Coronary artery (tissue), 2 donors: ENCODE measurements at regions not wholly inside any gene's neighbourhood (a gene's known extent, or its start where the extent isn't known, plus 50 kb on each side); places are given as distances from the start of the nearest gene placed in this dataset.
"Not testable (repeated sequence)": the region's sequence is repeated elsewhere in the genome, so short reads cannot be mapped to it uniquely, and the experiment has no call there.

ENCODE experiments used
- DNase-seq: peaks from one replicate; pipeline ENCODE4 v3.0.0-alpha.2; 2017; ENCODE audit warnings: low spot score
- H3K27ac ChIP-seq, 2 donors: fragments of 200-600 bp; sonication (generic); one replicate each; pipeline ENCODE4 v1.5.1; 2016 to 2019
- H3K4me3 ChIP-seq: fragments of 200-600 bp; sonication (generic); 2 replicates; pipeline ENCODE4 v1.5.1; 2016; ENCODE audit warnings: mild to moderate bottlenecking, moderate library complexity
- TF ChIP-seq, protein P1 (sequence below): fragments of 200-600 bp; sonication (generic); IDR thresholded peaks from one replicate; pipeline ENCODE4 v1.5.1; 2019; ENCODE audit warnings: antibody characterized with exemption

- TF ChIP-seq, protein P1, sequence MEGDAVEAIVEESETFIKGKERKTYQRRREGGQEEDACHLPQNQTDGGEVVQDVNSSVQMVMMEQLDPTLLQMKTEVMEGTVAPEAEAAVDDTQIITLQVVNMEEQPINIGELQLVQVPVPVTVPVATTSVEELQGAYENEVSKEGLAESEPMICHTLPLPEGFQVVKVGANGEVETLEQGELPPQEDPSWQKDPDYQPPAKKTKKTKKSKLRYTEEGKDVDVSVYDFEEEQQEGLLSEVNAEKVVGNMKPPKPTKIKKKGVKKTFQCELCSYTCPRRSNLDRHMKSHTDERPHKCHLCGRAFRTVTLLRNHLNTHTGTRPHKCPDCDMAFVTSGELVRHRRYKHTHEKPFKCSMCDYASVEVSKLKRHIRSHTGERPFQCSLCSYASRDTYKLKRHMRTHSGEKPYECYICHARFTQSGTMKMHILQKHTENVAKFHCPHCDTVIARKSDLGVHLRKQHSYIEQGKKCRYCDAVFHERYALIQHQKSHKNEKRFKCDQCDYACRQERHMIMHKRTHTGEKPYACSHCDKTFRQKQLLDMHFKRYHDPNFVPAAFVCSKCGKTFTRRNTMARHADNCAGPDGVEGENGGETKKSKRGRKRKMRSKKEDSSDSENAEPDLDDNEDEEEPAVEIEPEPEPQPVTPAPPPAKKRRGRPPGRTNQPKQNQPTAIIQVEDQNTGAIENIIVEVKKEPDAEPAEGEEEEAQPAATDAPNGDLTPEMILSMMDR = no peak
- Histone ChIP-seq H3K4me3 (no peak overlapping the region), H3K27ac (no peak overlapping the region)
- no peak for DNase-seq
Observed at GRCh38 chr1:148308832-148309458, 156.9 kb upstream of the NBPF11 start.

DNA sequence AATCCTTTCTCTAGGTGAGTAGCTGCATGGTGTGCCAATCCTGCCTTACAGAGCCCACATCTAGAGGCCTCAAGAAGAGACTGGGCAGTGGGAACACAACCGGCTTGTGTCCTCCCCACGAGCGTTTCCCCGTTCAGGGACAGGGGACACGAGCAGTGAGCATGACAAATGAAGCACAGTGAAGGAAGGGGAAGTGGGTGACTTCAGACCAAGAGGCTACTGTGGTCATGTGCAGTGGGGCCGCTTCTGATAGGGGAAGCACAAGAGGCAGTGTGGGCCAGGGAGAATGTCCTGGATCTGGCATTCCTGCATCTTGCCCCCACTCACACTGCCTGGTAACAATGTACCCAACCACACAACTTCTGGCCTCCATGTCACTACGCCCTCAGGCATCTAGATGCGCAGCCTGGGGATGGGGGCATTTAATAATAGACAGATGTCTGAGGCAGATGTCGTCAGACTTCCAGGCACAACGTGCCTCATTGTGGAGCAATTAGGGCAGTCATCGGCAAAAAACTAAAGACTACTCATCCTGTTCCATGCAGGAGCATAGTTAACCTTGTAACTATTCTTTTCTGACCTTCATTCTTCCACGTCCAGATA lies 155.6 kb upstream of the NBPF11 start:
- TF ChIP-seq, protein P1 = no peak
- Histone ChIP-seq H3K4me3 (no peak overlapping the region), H3K27ac (no peak overlapping the region)
- no peak for DNase-seq

GRCh38 chr1:148304935-148305334 lies 152.9 kb upstream of the NBPF11 start:
- DNase-seq, H3K27ac ChIP-seq, H3K4me3 ChIP-seq: not testable (repeated sequence)

DNA sequence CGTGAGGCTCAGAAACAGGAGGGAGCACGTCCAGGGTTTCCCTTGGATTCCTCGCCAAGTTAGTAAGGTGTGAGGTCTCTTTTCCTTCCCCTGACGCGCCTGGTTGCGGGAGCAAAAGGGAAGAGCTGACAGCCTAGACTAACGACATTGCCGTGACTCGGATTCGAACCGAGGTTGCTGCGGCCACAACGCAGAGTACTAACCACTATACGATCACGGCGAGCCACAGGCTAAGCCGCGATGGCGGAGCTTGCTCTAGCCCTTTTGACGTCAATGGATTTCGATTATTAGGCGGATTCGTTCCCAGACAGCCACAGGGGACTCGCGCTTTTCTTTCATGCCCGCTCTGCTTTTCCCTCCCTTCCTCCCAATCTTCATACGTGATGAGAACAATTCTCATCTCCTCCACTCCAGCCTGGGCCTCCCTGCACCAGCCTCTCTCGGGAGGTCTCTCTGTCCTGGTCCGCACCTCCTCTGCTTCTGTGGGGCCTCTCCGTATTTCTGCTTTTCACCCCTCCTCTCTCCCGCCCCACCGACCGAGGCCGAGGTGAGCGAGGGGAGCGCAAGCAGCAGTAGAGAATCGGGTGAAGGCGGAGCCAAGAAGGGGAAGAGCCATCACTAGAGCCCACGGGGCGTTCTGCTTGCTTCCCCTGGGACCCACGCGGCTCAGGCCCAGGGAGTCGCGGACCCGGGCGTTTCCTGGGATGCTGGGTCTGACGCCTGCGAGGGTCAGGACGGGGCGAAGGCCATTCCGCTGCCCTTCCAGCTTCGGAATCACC lies 150.7 kb upstream of the NBPF11 start:
- H3K4me3 ChIP-seq = peak overlapping the region; percentile 66
- not testable (repeated sequence) for H3K27ac ChIP-seq, DNase-seq

GRCh38 chr1:148297852-148298251 lies 145.8 kb upstream of the NBPF11 start:
- not testable (repeated sequence) for H3K27ac ChIP-seq, DNase-seq, H3K4me3 ChIP-seq

DNA sequence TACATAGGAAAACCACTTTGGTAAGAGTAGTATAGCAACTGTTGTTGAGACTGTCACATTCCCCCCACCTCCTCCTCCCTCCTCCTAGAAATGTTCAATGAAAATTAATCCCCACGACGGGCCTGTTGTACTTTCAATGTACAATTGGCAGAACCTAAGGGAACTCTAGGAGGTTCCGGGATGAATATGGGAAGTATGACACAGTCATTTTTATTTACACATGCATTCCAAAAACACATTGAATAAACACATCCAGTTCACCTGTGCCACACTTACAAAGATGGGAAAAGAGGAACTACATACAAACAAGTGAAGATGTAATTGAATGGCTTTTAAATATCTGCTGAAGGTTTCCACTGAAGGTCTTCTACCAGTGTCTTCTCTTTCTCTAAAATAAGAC lies 144.4 kb upstream of the NBPF11 start:
- TF ChIP-seq, protein P1 = no peak
- H3K4me3 ChIP-seq = no peak overlapping the region
- H3K27ac ChIP-seq = no peak overlapping the region
- no peak for DNase-seq

DNA sequence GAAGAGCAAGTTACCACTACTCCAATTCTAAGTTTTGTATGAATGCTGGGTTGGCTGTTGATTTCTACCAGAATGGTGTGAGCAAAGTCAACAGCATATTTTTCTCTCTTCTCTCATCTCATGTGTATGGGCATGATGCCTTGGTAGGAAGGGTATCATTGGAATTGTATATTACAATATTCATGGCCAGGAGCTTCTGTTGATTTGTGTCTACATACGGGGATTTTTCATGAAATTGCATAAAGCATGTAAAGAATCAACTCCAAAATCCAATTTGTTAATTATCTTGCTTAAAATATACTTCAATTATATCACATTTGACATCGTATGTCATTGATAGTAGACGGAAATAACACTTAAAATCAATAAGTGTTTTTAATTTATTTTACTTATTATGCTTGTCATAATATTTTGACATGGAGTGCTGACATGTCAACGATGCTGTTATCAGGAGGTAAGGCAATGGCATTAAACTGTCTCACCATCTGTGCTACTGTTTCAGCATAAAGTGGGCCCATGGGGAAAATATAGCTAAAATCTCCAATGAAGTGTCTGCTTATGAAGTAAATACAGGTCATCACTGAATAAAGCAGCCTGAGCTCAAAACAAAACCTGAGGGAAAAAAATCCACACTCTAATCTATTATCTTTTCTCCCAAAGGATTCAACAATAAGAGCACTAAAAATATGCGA lies 142.2 kb upstream of the NBPF11 start:
- no peak overlapping the region for H3K4me3 ChIP-seq
- TF ChIP-seq, protein P1 = no peak
- no peak overlapping the region for H3K27ac ChIP-seq
- no peak for DNase-seq

GRCh38 chr1:148293651-148294050 lies 141.6 kb upstream of the NBPF11 start:
- DNase-seq = no peak
- TF ChIP-seq, protein P1 = no peak
- no peak overlapping the region for H3K4me3 ChIP-seq

More at GRCh38 chr1:148293651-148294050, 141.6 kb upstream of the NBPF11 start:
- no peak overlapping the region for H3K27ac ChIP-seq
